PC-3 (cell line): ENCODE measurements at regions not wholly inside any gene's neighbourhood (a gene's known extent, or its start where the extent isn't known, plus 50 kb on each side); places are given as distances from the start of the nearest gene placed in this dataset.

Experiments used
- EZH2 ChIP-seq: fragments of 300-600 bp; sonication (generic); IDR thresholded peaks from one replicate; pipeline ENCODE4 v1.6.1; 2017; ENCODE audit warnings: antibody characterized with exemption, mild to moderate bottlenecking, low read length; ENCODE audit not compliant: unreplicated experiment
- TF ChIP-seq, protein P1 (sequence below): fragments of 300-600 bp; sonication (generic); conservative IDR thresholded peaks from 2 replicates; pipeline ENCODE4 v1.5.1; 2017; ENCODE audit warnings: antibody characterized with exemption, low read depth, mild to moderate bottlenecking, low read length

DNA sequence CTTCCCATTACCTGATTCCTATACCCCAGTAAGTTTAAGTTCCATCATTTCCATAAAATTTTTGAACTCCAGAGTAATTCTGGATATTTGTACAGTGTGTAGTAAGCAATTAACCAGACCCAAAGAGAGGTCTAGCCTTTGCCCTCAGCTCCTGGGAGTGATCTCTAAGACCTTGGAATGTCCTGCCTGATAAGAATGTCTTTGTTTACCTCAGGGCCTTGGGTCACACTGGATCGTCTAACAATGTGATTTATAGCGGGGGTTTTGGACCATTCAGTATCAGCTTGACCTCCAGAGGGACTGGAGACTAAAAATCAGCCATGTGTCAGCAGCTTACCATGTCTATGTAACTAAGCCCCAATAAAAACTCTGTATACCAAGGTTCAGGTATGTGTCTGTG is 330.9 kb upstream of the PPP1R2C start:
- no peak for TF ChIP-seq EZH2
- TF ChIP-seq, protein P1, sequence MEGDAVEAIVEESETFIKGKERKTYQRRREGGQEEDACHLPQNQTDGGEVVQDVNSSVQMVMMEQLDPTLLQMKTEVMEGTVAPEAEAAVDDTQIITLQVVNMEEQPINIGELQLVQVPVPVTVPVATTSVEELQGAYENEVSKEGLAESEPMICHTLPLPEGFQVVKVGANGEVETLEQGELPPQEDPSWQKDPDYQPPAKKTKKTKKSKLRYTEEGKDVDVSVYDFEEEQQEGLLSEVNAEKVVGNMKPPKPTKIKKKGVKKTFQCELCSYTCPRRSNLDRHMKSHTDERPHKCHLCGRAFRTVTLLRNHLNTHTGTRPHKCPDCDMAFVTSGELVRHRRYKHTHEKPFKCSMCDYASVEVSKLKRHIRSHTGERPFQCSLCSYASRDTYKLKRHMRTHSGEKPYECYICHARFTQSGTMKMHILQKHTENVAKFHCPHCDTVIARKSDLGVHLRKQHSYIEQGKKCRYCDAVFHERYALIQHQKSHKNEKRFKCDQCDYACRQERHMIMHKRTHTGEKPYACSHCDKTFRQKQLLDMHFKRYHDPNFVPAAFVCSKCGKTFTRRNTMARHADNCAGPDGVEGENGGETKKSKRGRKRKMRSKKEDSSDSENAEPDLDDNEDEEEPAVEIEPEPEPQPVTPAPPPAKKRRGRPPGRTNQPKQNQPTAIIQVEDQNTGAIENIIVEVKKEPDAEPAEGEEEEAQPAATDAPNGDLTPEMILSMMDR: no peak
